NCI-H2171 (cell line): ENCODE measurements at regions not wholly inside any gene's neighbourhood (a gene's known extent, or its start where the extent isn't known, plus 50 kb on each side); places are given as distances from the start of the nearest gene placed in this dataset.
"Not testable (repeated sequence)": the region's sequence is repeated elsewhere in the genome, so short reads cannot be mapped to it uniquely, and the experiment has no call there.

ENCODE experiments used
- DNase-seq: peaks from one replicate; lab custom pipeline; 2025; lab: John Stamatoyannopoulos, UW

GRCh38 chr2:160730296-160730995, 236.8 kb upstream of the RBMS1 start:
- DNase-seq = no peak

- no peak for DNase-seq
These were observed 237.8 kb upstream of the RBMS1 start for GRCh38 chr2:160731415-160731814.

- DNase-seq = no peak
These were observed 238.2 kb upstream of the RBMS1 start for GRCh38 chr2:160731856-160732255.

- no peak for DNase-seq
These were observed 242.1 kb upstream of the RBMS1 start for GRCh38 chr2:160735696-160736095.

- DNase-seq = no peak
These were observed 242.8 kb upstream of the RBMS1 start for GRCh38 chr2:160736148-160737028.

- no peak for DNase-seq
These were observed 243.6 kb upstream of the RBMS1 start for GRCh38 chr2:160737247-160737646.

- DNase-seq = no peak
These were observed 247.7 kb upstream of the RBMS1 start for GRCh38 chr2:160741271-160741670.

- DNase-seq = no peak
These were observed 248.2 kb upstream of the RBMS1 start for GRCh38 chr2:160741815-160742214.

GRCh38 chr2:160742667-160743066, 249.1 kb upstream of the RBMS1 start:
- DNase-seq = no peak

GRCh38 chr2:160747501-160748170, 254.0 kb upstream of the RBMS1 start:
- no peak for DNase-seq

GRCh38 chr2:160751021-160751420, 257.4 kb upstream of the RBMS1 start:
- DNase-seq = no peak

- no peak for DNase-seq
These were observed 259.1 kb upstream of the RBMS1 start for GRCh38 chr2:160752475-160753330.

- DNase-seq = no peak
These were observed 259.7 kb upstream of the RBMS1 start for GRCh38 chr2:160753331-160753654.

GRCh38 chr2:160753960-160754359, 260.4 kb upstream of the RBMS1 start:
- DNase-seq = no peak

- DNase-seq = no peak
These were observed 262.9 kb upstream of the RBMS1 start for GRCh38 chr2:160756481-160756880.

GRCh38 chr2:160762493-160763128, 269.0 kb upstream of the RBMS1 start:
- DNase-seq = not testable (repeated sequence)

GRCh38 chr2:160783474-160783873, 289.9 kb upstream of the RBMS1 start:
- DNase-seq = no peak

GRCh38 chr2:160784034-160784433, 290.4 kb upstream of the RBMS1 start:
- no peak for DNase-seq

- no peak for DNase-seq
These were observed 297.1 kb upstream of the RBMS1 start for GRCh38 chr2:160790738-160791137.

- DNase-seq = no peak
These were observed 298.3 kb upstream of the RBMS1 start for GRCh38 chr2:160791884-160792283.

GRCh38 chr2:160792837-160793236, 299.2 kb upstream of the RBMS1 start:
- no peak for DNase-seq
